Hepatocyte (in vitro differentiated cells): ENCODE measurements at regions not wholly inside any gene's neighbourhood (a gene's known extent, or its start where the extent isn't known, plus 50 kb on each side); places are given as distances from the start of the nearest gene placed in this dataset.

Experiments used
- EZH2 ChIP-seq: fragments of 200-600 bp; sonication (generic); IDR thresholded peaks from 2 replicates; pipeline ENCODE4 v1.6.1; 2016; ENCODE audit warnings: antibody characterized with exemption, mild to moderate bottlenecking, borderline replicate concordance
- TF ChIP-seq, protein P1 (sequence below): fragments of 200-600 bp; sonication (generic); IDR thresholded peaks from 2 replicates; pipeline ENCODE4 v1.5.1; 2016; ENCODE audit warnings: antibody characterized with exemption, mild to moderate bottlenecking; ENCODE audit not compliant: poor library complexity

DNA sequence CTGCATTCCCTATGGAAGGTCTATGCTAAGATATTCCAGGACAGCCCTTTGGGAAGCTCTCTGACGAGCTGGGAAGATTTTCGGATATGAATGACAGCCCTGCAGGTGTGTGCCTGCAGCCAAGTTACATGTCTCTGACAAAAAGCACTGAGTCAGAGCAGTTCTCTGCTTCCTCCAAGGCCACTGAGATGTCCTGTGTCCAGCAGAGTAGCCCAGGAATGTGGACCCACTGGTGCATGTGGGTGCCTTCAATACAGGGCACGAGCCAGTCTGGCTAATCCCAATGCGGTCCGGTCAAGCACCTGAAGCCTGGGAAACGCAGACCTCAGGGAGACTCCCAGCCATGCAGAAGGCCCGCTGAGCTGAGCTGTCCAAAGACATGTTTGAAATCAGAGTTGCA lies 565.7 kb downstream of the TCERG1L start:
- no peak for TF ChIP-seq EZH2
- TF ChIP-seq, protein P1, sequence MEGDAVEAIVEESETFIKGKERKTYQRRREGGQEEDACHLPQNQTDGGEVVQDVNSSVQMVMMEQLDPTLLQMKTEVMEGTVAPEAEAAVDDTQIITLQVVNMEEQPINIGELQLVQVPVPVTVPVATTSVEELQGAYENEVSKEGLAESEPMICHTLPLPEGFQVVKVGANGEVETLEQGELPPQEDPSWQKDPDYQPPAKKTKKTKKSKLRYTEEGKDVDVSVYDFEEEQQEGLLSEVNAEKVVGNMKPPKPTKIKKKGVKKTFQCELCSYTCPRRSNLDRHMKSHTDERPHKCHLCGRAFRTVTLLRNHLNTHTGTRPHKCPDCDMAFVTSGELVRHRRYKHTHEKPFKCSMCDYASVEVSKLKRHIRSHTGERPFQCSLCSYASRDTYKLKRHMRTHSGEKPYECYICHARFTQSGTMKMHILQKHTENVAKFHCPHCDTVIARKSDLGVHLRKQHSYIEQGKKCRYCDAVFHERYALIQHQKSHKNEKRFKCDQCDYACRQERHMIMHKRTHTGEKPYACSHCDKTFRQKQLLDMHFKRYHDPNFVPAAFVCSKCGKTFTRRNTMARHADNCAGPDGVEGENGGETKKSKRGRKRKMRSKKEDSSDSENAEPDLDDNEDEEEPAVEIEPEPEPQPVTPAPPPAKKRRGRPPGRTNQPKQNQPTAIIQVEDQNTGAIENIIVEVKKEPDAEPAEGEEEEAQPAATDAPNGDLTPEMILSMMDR: no peak
